Mesendoderm (in vitro differentiated cells): ENCODE measurements at regions not wholly inside any gene's neighbourhood (a gene's known extent, or its start where the extent isn't known, plus 50 kb on each side); places are given as distances from the start of the nearest gene placed in this dataset.

Source experiments
- DNase-seq: peaks from one replicate; pipeline ENCODE4 v3.0.0; 2013
- H2AK5ac ChIP-seq: 2 replicates; pipeline ENCODE4 v1.6.1; 2013; ENCODE audit warnings: low read length, inconsistent platforms
- H2BK120ac ChIP-seq: 2 replicates; pipeline ENCODE4 v1.6.1; 2013; ENCODE audit warnings: low read depth, mild to moderate bottlenecking, low read length, moderate library complexity, mixed read lengths
- H2BK15ac ChIP-seq: replicated peaks from 2 replicates; pipeline ENCODE4 v1.6.1; 2013; ENCODE audit warnings: low read depth, mild to moderate bottlenecking, moderate library complexity
- H2BK5ac ChIP-seq: 2 replicates; pipeline ENCODE4 v1.6.1; 2013; ENCODE audit warnings: low read length, inconsistent platforms
- H3K18ac ChIP-seq: 2 replicates; pipeline ENCODE4 v1.6.1; 2013; ENCODE audit warnings: mild to moderate bottlenecking, low read length, mixed read lengths
- H3K23ac ChIP-seq: one replicate; pipeline ENCODE4 v1.6.1; 2013; ENCODE audit warnings: low read length
- H3K27ac ChIP-seq: 2 replicates; pipeline ENCODE4 v1.5.1; 2013; ENCODE audit warnings: low read depth, mild to moderate bottlenecking, inconsistent platforms, low read length, moderate library complexity
- H3K27me3 ChIP-seq: 2 replicates; pipeline ENCODE4 v1.6.1; 2013; ENCODE audit warnings: low read length, control low read depth, mild to moderate bottlenecking, inconsistent platforms; ENCODE audit not compliant: insufficient read depth, poor library complexity
- H3K36me3 ChIP-seq: 2 replicates; pipeline ENCODE4 v1.6.1; 2013; ENCODE audit warnings: low read length, inconsistent platforms; ENCODE audit not compliant: control insufficient read depth, insufficient read depth
- H3K4ac ChIP-seq: one replicate; pipeline ENCODE4 v1.6.1; 2013; ENCODE audit warnings: low read depth, mild to moderate bottlenecking, low read length, moderate library complexity
- H3K4me1 ChIP-seq: 2 replicates; pipeline ENCODE4 v1.6.1; 2013; ENCODE audit warnings: low read depth, low read length, inconsistent platforms; ENCODE audit not compliant: control insufficient read depth
- H3K4me2 ChIP-seq: 2 replicates; pipeline ENCODE4 v1.6.1; 2013; ENCODE audit warnings: low read length
- H3K4me3 ChIP-seq: 2 replicates; pipeline ENCODE4 v1.5.1; 2013; ENCODE audit warnings: mild to moderate bottlenecking, low read length
- H3K56ac ChIP-seq: one replicate; pipeline ENCODE4 v1.6.1; 2013; ENCODE audit warnings: low read length
- H3K79me1 ChIP-seq: 2 replicates; pipeline ENCODE4 v1.6.1; 2013; ENCODE audit warnings: low read length, inconsistent platforms
- H3K79me2 ChIP-seq: 2 replicates; pipeline ENCODE4 v1.6.1; 2013; ENCODE audit warnings: mild to moderate bottlenecking, low read length; ENCODE audit not compliant: control insufficient read depth, insufficient read depth
- H3K9ac ChIP-seq: 2 replicates; pipeline ENCODE4 v1.6.1; 2013; ENCODE audit warnings: low read length, inconsistent platforms
- H4K5ac ChIP-seq: one replicate; pipeline ENCODE4 v1.6.1; 2013; ENCODE audit warnings: low read length
- H4K8ac ChIP-seq: one replicate; pipeline ENCODE4 v1.6.1; 2013; ENCODE audit warnings: low read depth, mild to moderate bottlenecking, control low read depth, low read length, moderate library complexity
- WGBS: extraction: QIAGEN DNeasy Blood & Tissue Kit; methylation state at CpG from one replicate; pipeline ENCODE4 v1.1.7; 2013; ENCODE audit warnings: low lambda C conversion rate, missing lambda C conversion rate; ENCODE audit not compliant: insufficient coverage; ENCODE audit errors: extremely low coverage; 5-methylcytosine and 5-hydroxymethylcytosine counted together

GRCh38 chr13:107342747-107343146 lies 774.8 kb upstream of the ARGLU1 start:
- Histone ChIP-seq H3K23ac (no peak overlapping the region), H3K9ac (no peak overlapping the region), H3K4ac (no peak overlapping the region), H3K4me3 (no peak overlapping the region), H3K27ac (no peak overlapping the region), H2BK120ac (no peak overlapping the region), H3K18ac (no peak overlapping the region), H3K27me3 (no peaks in the 10 kb centered on the region), H4K8ac (no peak overlapping the region), H2AK5ac (no peak overlapping the region), H2BK15ac (no peak overlapping the region), H3K79me1 (no peaks in the 10 kb centered on the region), H4K5ac (no peak overlapping the region), H3K4me1 (no peaks in the 10 kb centered on the region), H3K4me2 (no peak overlapping the region), H2BK5ac (no peak overlapping the region), H3K56ac (no peak overlapping the region), H3K36me3 (no peaks in the 10 kb centered on the region), H3K79me2 (no peaks in the 10 kb centered on the region)
- peak; percentile 12 for DNase-seq
- no CpG with 5 or more reads among the region's 3 CpGs for WGBS

GRCh38 chr13:107339209-107339608 lies 771.3 kb upstream of the ARGLU1 start:
- no peak overlapping the region for H3K4me3 ChIP-seq
- H3K56ac ChIP-seq: no peak overlapping the region
- no CpG with 5 or more reads among the region's 4 CpGs for WGBS
- no peak overlapping the region for H3K27ac ChIP-seq
- H2BK5ac ChIP-seq: no peak overlapping the region
- no peak overlapping the region for H3K23ac ChIP-seq
- no peak overlapping the region for H2AK5ac ChIP-seq
- no peak overlapping the region for H4K8ac ChIP-seq
- H3K4me1 ChIP-seq: no peaks in the 10 kb centered on the region
- DNase-seq: peak; percentile 48
- no peaks in the 10 kb centered on the region for H3K27me3 ChIP-seq
- H3K79me1 ChIP-seq: no peaks in the 10 kb centered on the region
- no peak overlapping the region for H2BK15ac ChIP-seq
- H3K9ac ChIP-seq: no peak overlapping the region
- no peak overlapping the region for H3K18ac ChIP-seq
- no peak overlapping the region for H4K5ac ChIP-seq
- H3K4ac ChIP-seq: no peak overlapping the region
- no peaks in the 10 kb centered on the region for H3K36me3 ChIP-seq
- no peak overlapping the region for H3K4me2 ChIP-seq
- no peaks in the 10 kb centered on the region for H3K79me2 ChIP-seq
- no peak overlapping the region for H2BK120ac ChIP-seq

GRCh38 chr13:107332188-107332587 lies 764.3 kb upstream of the ARGLU1 start:
- Histone ChIP-seq H2BK5ac (no peak overlapping the region), H3K4me2 (no peak overlapping the region), H4K8ac (no peak overlapping the region), H3K36me3 (no peaks in the 10 kb centered on the region), H2BK120ac (no peak overlapping the region), H3K4me3 (no peak overlapping the region), H2BK15ac (no peak overlapping the region), H3K79me2 (no peaks in the 10 kb centered on the region), H2AK5ac (no peak overlapping the region), H3K56ac (no peak overlapping the region), H3K23ac (no peak overlapping the region), H3K4ac (no peak overlapping the region), H4K5ac (no peak overlapping the region), H3K27me3 (no peaks in the 10 kb centered on the region), H3K9ac (no peak overlapping the region), H3K4me1 (no peaks in the 10 kb centered on the region), H3K18ac (no peak overlapping the region), H3K27ac (no peak overlapping the region), H3K79me1 (no peaks in the 10 kb centered on the region)
- WGBS: no CpG with 5 or more reads among the region's 4 CpGs
- DNase-seq: no peak

GRCh38 chr13:107331359-107331758 lies 763.4 kb upstream of the ARGLU1 start:
- Histone ChIP-seq H4K5ac (no peak overlapping the region), H3K23ac (no peak overlapping the region), H3K9ac (no peak overlapping the region), H3K79me1 (no peaks in the 10 kb centered on the region), H3K56ac (no peak overlapping the region), H3K36me3 (no peaks in the 10 kb centered on the region), H2BK120ac (no peak overlapping the region), H2BK5ac (no peak overlapping the region), H3K4ac (no peak overlapping the region), H3K18ac (no peak overlapping the region), H3K79me2 (no peaks in the 10 kb centered on the region), H3K4me1 (no peaks in the 10 kb centered on the region), H3K4me2 (no peak overlapping the region), H3K4me3 (no peak overlapping the region), H4K8ac (no peak overlapping the region), H2AK5ac (no peak overlapping the region), H3K27me3 (no peaks in the 10 kb centered on the region), H3K27ac (no peak overlapping the region), H2BK15ac (no peak overlapping the region)
- DNase-seq: no peak
- WGBS: no CpG with 5 or more reads among the region's 5 CpGs

- Histone ChIP-seq H2AK5ac (no peak overlapping the region), H3K4me1 (no peaks in the 10 kb centered on the region), H2BK5ac (no peak overlapping the region), H3K27ac (no peak overlapping the region), H3K4me2 (no peak overlapping the region), H3K9ac (no peak overlapping the region), H3K4me3 (no peak overlapping the region), H4K5ac (no peak overlapping the region), H3K36me3 (no peaks in the 10 kb centered on the region), H3K27me3 (no peaks in the 10 kb centered on the region), H3K79me1 (no peaks in the 10 kb centered on the region), H3K18ac (no peak overlapping the region), H2BK15ac (no peak overlapping the region), H3K23ac (no peak overlapping the region), H3K56ac (no peak overlapping the region), H3K4ac (no peak overlapping the region), H3K79me2 (no peaks in the 10 kb centered on the region), H2BK120ac (no peak overlapping the region), H4K8ac (no peak overlapping the region)
- DNase-seq: no peak
- WGBS: no CpG with 5 or more reads among the region's 3 CpGs
These were observed 762.5 kb upstream of the ARGLU1 start for GRCh38 chr13:107330484-107330883.

GRCh38 chr13:107329991-107330390 lies 762.1 kb upstream of the ARGLU1 start:
- Histone ChIP-seq H3K79me1 (no peaks in the 10 kb centered on the region), H3K9ac (no peak overlapping the region), H3K4ac (no peak overlapping the region), H2BK15ac (no peak overlapping the region), H3K4me1 (no peaks in the 10 kb centered on the region), H3K27me3 (no peaks in the 10 kb centered on the region), H3K18ac (no peak overlapping the region), H3K23ac (no peak overlapping the region), H4K8ac (no peak overlapping the region), H4K5ac (no peak overlapping the region), H3K4me3 (no peak overlapping the region), H3K56ac (no peak overlapping the region), H2BK120ac (no peak overlapping the region), H3K36me3 (no peaks in the 10 kb centered on the region), H3K27ac (no peak overlapping the region), H3K79me2 (no peaks in the 10 kb centered on the region), H3K4me2 (no peak overlapping the region), H2BK5ac (no peak overlapping the region), H2AK5ac (no peak overlapping the region)
- DNase-seq: no peak
- WGBS: no CpG with 5 or more reads among the region's 5 CpGs
